GM19455 (cell line): ENCODE measurements at regions not wholly inside any gene's neighbourhood (a gene's known extent, or its start where the extent isn't known, plus 50 kb on each side); places are given as distances from the start of the nearest gene placed in this dataset.

Source experiments
- ATAC-seq: cut with Tn5 transposase; IDR thresholded peaks from one replicate; pipeline ENCODE4 v1.9.1; 2021; ENCODE audit not compliant: unreplicated experiment

- ATAC-seq: no peak
Measured at GRCh38 chr5:168177831-168178450, 113.5 kb upstream of the WWC1 start.

DNA sequence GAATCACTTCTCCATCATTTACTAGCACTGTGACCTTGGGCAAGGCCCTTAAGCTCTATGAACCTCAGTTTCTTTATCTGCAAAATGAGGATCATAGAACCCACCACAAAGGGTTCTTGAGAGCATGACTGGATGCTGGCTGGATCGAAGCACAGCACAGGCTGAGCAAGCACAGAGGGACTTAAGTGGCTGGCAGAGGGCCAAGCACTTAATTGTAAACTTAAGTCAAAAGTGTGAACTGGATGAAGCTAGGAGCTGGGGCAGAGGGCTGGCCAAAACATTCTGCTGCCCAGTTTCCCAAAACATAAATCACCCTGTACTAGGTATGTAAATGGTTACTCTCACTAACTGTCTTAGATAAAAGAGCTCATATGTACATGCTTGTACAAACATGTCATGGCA, 112.3 kb upstream of the WWC1 start:
- ATAC-seq: no peak

DNA sequence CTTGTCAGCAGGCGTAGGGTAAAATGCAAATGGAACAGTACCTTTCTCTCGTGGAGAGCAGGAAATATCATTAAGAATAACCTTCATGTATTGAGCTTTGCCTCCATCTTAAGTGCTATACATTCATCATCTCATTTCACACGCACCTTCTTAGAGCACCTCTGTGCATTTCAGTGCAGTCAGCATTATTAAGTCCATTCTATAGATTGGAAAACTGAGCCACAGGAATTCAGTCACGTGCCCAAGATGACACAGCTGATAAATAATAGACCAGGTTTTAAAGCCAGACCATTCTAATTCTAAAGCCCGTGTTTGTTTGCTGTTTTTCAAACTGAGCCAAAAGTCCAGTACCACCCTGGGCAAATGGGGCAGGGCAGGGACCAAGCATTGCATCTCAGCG, 109.2 kb upstream of the WWC1 start:
- ATAC-seq: no peak

DNA sequence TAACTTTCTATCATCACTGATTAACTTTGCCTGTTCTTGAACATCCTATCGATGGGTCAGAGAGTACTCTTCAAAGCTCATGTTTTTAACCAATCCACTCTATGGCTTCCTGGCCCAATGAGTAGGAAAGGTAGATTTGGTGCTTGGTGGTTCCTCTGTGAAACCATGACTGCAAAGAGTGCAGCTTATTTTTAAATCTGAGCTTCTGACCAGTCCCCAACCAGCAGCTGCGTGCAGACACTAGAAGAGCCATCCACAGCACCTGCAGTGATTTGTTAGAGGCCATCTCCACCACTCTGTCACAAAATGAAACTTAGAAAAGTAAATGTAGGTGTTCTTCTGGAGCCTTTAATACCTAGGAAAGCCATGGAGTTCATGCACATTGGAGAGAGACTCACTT, 107.3 kb upstream of the WWC1 start:
- no peak for ATAC-seq

DNA sequence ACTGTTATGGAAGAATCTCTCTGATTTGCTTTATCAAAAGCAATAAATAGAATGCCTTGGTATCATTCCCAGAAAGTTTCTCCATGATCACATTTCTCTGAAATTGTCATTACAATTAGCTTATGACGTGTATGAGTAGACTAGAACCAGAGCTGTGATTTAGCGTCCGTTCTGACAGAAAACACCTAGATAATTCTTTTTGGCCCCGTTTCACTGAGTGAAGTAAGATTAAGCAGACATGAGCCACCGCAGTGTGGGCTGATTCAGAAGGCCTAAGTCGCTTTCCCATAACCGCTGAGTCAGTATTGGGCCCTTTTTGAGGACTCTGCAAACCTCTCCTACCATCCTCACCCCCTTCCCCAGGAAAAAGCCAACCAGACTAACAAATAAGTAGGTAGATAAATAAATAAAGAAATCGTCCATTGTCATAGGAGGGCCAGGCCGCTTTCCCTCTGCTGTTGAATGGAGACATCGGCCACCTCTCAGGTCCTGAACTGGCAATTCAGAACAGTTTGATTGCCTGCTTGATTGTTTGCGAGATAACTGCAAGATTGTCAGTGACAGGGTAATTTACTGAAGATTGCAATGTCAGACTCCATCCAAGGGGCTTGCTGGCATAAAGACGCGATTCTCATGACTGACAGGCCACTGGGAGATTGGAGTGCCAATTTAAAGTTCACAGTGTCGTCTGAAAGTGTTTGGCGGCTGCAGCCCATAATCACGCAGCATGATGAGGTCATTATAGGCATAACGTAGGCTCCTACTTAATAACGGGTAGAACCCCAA, 105.0 kb upstream of the WWC1 start:
- ATAC-seq: no peak

- ATAC-seq: no peak
Measured at GRCh38 chr5:168187614-168188013, 103.8 kb upstream of the WWC1 start.

- ATAC-seq: no peak
Measured at GRCh38 chr5:168188182-168188581, 103.3 kb upstream of the WWC1 start.

- no peak for ATAC-seq
Measured at GRCh38 chr5:168192120-168192519, 99.3 kb upstream of the WWC1 start.

GRCh38 chr5:168193493-168194250, 97.8 kb upstream of the WWC1 start:
- ATAC-seq: no peak

DNA sequence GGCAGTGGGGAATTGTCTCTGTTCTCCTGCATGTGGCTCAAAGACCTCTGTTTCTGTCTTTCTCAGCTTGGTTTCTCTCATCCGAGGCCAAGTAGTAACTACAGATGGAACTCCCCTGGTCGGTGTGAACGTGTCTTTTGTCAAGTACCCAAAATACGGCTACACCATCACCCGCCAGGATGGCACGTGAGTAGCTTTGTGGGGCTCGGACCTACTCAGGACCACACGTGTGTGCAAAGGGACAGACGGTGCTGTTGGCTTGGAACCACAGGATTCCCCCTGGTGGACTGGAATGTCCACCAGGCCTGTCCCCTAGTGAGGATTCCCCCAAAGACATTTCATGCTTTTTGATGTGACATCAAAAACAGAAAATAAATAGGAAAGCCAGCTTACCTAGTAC, 96.3 kb upstream of the WWC1 start:
- no peak for ATAC-seq

DNA sequence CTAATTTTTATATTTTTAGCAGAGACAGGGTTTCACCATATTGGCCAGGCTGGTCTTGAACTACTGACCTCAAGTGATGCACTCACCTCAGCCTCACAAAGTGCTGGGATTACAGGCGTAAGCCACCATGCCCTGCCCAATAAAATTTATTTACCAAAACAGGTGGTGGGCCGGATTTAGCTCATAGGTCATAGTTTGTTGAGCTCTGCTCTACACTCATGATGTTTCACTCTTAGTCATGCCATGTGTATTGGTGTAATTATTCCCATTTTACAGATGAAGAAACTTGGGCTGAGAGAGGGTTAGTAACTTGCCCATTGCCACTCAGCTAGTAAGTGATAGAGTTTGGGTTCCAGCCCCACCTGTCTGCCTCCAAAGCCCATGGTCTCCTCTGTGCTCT, 93.1 kb upstream of the WWC1 start:
- no peak for ATAC-seq

GRCh38 chr5:168202996-168203395, 88.4 kb upstream of the WWC1 start:
- ATAC-seq: no peak

DNA sequence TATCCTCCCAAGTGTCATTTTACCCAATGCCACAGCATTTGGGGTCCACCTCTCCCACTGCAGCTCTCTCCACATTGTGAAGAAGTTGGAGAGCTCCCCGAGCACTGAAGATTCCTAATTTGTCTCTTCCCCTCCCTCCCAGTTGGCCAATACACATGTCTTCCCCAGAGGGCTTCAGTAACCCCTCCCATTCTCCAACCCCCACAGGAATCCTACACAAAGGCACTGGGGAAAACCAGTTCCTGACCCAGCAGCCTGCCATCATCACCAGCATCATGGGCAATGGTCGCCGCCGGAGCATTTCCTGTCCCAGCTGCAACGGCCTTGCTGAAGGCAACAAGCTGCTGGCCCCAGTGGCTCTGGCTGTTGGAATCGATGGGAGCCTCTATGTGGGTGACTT, 87.3 kb upstream of the WWC1 start:
- ATAC-seq: no peak

- no peak for ATAC-seq
Measured at GRCh38 chr5:168207450-168208029, 83.9 kb upstream of the WWC1 start.

- no peak for ATAC-seq
Measured at GRCh38 chr5:168209244-168209995, 82.0 kb upstream of the WWC1 start.

DNA sequence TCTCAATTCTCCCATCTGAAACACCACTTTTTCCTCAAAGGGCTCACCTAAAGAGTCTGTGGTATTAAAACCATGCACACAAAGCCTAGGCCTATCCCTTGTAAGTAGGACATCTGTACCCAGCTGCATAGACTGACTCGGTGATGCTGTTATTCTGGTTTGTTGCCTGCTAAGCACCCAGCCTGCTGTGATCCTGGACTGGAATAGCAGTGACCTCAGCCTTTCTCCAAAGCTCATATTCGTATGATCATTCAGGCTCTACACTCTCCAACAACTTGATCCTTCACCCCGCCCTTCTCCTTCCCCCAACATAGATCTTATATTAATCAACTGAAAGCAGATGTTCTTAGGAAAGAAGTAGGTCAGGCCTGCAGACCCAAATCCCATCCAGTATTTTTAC, 81.4 kb upstream of the WWC1 start:
- no peak for ATAC-seq

GRCh38 chr5:168211245-168211644, 80.2 kb upstream of the WWC1 start:
- ATAC-seq: no peak

DNA sequence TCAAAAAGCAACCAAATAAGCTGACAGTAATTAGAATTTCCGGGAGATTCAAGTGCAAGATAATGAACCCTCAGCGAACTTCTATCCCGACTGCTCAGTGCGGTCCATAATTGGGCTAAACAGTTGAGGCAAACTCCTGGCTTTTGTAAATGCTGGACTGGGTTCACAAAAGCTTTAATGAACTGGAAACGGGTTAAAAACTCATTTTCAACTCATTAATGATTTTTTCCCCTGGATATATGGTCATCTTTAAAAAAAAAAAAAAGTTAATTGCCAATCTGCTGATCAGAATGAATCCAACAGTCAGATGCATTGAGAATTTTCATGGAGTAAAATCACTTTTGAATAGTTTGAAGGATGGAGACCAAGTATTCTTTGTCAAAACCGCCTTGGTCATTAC, 79.5 kb upstream of the WWC1 start:
- no peak for ATAC-seq

- no peak for ATAC-seq
Measured at GRCh38 chr5:168214071-168214470, 77.4 kb upstream of the WWC1 start.

DNA sequence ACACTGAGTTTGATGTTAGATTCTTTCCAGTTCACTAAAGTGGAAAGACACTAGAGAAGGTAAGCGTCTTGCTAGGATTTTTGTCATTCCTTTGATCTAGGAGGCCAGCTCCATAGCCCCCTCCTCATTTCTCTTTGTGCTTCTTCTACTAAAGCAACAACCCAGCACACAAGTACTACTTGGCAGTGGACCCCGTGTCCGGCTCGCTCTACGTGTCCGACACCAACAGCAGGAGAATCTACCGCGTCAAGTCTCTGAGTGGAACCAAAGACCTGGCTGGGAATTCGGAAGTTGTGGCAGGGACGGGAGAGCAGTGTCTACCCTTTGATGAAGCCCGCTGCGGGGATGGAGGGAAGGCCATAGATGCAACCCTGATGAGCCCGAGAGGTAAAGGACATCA, 76.6 kb upstream of the WWC1 start:
- ATAC-seq: no peak

DNA sequence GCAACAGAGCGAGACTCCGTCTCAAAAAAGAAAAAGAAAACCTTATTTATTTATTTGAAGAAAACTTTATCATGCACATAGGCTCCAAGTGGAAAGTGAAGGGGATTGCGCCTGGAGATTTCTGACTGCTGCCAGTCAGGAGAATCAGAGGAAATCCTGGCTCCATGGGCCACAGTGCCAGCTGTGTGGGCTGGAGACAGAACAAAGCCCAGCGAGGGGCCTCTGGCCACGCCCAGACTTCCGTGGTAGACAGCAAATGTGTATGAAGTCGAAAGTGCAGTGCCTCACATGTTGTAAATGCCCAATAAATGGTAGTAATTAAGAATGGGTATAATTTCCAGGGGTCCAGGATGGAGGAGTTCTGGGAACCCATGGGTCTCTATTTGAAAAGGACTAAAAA, 75.8 kb upstream of the WWC1 start:
- no peak for ATAC-seq
